ENCODE measurements at regions not wholly inside any gene's neighbourhood (a gene's known extent, or its start where the extent isn't known, plus 50 kb on each side); places are given as distances from the start of the nearest gene placed in this dataset.

GRCh38 chr7:46170021-46170420 lies 248.9 kb upstream of the IGFBP3 start:
- no peaks in the 10 kb centered on the region for H3K4me1 ChIP-seq (replicated peaks)
- H3K4me3 ChIP-seq, result no peak overlapping the region
- H3K9me3 ChIP-seq, result no peaks in the 10 kb centered on the region
- H3K27me3 ChIP-seq (replicated peaks; ENCODE audit: insufficient read depth), result no peaks in the 10 kb centered on the region
- DNase-seq (ENCODE audit: low spot score), result no peak
- intact Hi-C loops (cut with DNase I), result no loop called here
- TF ChIP-seq CTCF (IDR thresholded peaks at IDR 0.05) (no peak), POLR2A (IDR thresholded peaks at IDR 0.05) (no peak), POLR2AphosphoS5 (IDR thresholded peaks at IDR 0.05) (no peak)
- H3K27ac ChIP-seq, result no peak overlapping the region
- 87% methylated on average over 6 of the region's 6 CpGs for WGBS
- no peaks in the 10 kb centered on the region for H3K36me3 ChIP-seq

GRCh38 chr7:46169384-46169755 lies 248.3 kb upstream of the IGFBP3 start:
- Histone ChIP-seq H3K36me3 (no peaks in the 10 kb centered on the region), H3K27ac (no peak overlapping the region), H3K4me3 (no peak overlapping the region), H3K9me3 (no peaks in the 10 kb centered on the region), H3K4me1 (replicated peaks) (no peaks in the 10 kb centered on the region), H3K27me3 (replicated peaks; ENCODE audit: insufficient read depth) (no peaks in the 10 kb centered on the region)
- WGBS, result 52% methylated on average over 1 of the region's 1 CpG
- intact Hi-C loops (cut with DNase I), result no loop called here
- DNase-seq (ENCODE audit: low spot score), result no peak
- TF ChIP-seq POLR2AphosphoS5 (IDR thresholded peaks at IDR 0.05) (no peak), POLR2A (IDR thresholded peaks at IDR 0.05) (no peak), CTCF (IDR thresholded peaks at IDR 0.05) (no peak)

- TF ChIP-seq POLR2A (IDR thresholded peaks at IDR 0.05) (no peak), POLR2AphosphoS5 (IDR thresholded peaks at IDR 0.05) (no peak), CTCF (IDR thresholded peaks at IDR 0.05) (no peak)
- no peaks in the 10 kb centered on the region for H3K36me3 ChIP-seq
- no peaks in the 10 kb centered on the region for H3K27me3 ChIP-seq (replicated peaks; ENCODE audit: insufficient read depth)
- 81% methylated on average over 11 of the region's 11 CpGs for WGBS
- no peak overlapping the region for H3K27ac ChIP-seq
- no peaks in the 10 kb centered on the region for H3K4me1 ChIP-seq (replicated peaks)
- DNase-seq (ENCODE audit: low spot score), result no peak
- intact Hi-C loops (cut with DNase I), result no loop called here
- H3K4me3 ChIP-seq, result no peak overlapping the region
- no peaks in the 10 kb centered on the region for H3K9me3 ChIP-seq
Measured at GRCh38 chr7:46168671-46169383, 247.8 kb upstream of the IGFBP3 start.

GRCh38 chr7:46168231-46168630 lies 247.2 kb upstream of the IGFBP3 start:
- Histone ChIP-seq H3K4me1 (replicated peaks) (no peaks in the 10 kb centered on the region), H3K4me3 (no peak overlapping the region), H3K36me3 (no peaks in the 10 kb centered on the region), H3K9me3 (no peaks in the 10 kb centered on the region), H3K27ac (no peak overlapping the region), H3K27me3 (replicated peaks; ENCODE audit: insufficient read depth) (no peaks in the 10 kb centered on the region)
- intact Hi-C loops (cut with DNase I), result no loop called here
- no peak for DNase-seq (ENCODE audit: low spot score)
- no peak for TF ChIP-seq CTCF (IDR thresholded peaks at IDR 0.05)
- 90% methylated on average over 5 of the region's 5 CpGs for WGBS

GRCh38 chr7:46165276-46165675 lies 244.2 kb upstream of the IGFBP3 start:
- WGBS, result 35% methylated on average over 1 of the region's 1 CpG

More at GRCh38 chr7:46165276-46165675, 244.2 kb upstream of the IGFBP3 start:
- no peaks in the 10 kb centered on the region for H3K9me3 ChIP-seq
- no peak overlapping the region for H3K4me3 ChIP-seq
- intact Hi-C loops (cut with DNase I), result no loop called here
- H3K4me1 ChIP-seq (replicated peaks), result no peaks in the 10 kb centered on the region
- H3K27ac ChIP-seq, result no peak overlapping the region
- no peaks in the 10 kb centered on the region for H3K27me3 ChIP-seq (replicated peaks; ENCODE audit: insufficient read depth)
- H3K36me3 ChIP-seq, result no peaks in the 10 kb centered on the region
- TF ChIP-seq POLR2AphosphoS5 (IDR thresholded peaks at IDR 0.05) (no peak), CTCF (IDR thresholded peaks at IDR 0.05) (no peak), POLR2A (IDR thresholded peaks at IDR 0.05) (no peak)
- no peak for DNase-seq (ENCODE audit: low spot score)
